Heart left ventricle (tissue), 16 donors: ENCODE measurements at regions not wholly inside any gene's neighbourhood (a gene's known extent, or its start where the extent isn't known, plus 50 kb on each side); places are given as distances from the start of the nearest gene placed in this dataset.
A peak's percentile ranks its signal among the peaks of the same experiment; 100 is the strongest.

Experiments used
- ATAC-seq, 4 donors: fragments of 200-7000 bp; cut with Tn5 transposase; one replicate each; pipeline ENCODE4 v1.9.1; 2020 to 2022; ENCODE audit warnings: moderate library complexity in 4 of 4, mild to moderate bottlenecking in 3 of 4, moderate number of reproducible peaks in 1 of 4
- DNase-seq, 5 donors: peaks; one replicate each; pipeline ENCODE4 v3.0.0-alpha.2; 2020
- H3K27ac ChIP-seq, 12 donors: fragments of 200-600 bp; sonication (generic) in 4 of 12; one replicate each; pipeline versions ENCODE4 v1.5.0 to v1.8.0; 2016 to 2022; ENCODE audit warnings: mild to moderate bottlenecking in 2 of 12
- H3K27me3 ChIP-seq, 9 donors: fragments of 200-600 bp; sonication (generic) in 2 of 9; one replicate each; pipeline versions ENCODE4 v1.5.1 to v1.8.0; 2016 to 2022; ENCODE audit warnings: mild to moderate bottlenecking in 3 of 9
- H3K36me3 ChIP-seq, 9 donors: fragments of 200-600 bp; sonication (generic) in 2 of 9; one replicate each; pipeline versions ENCODE4 v1.5.0 to v1.8.0; 2018 to 2022; ENCODE audit warnings: mild to moderate bottlenecking in 2 of 9
- H3K4me1 ChIP-seq, 12 donors: fragments of 200-600 bp; sonication (generic) in 4 of 12; one replicate each; pipeline versions ENCODE4 v1.5.0 to v1.8.0; 2016 to 2022; ENCODE audit warnings: mild to moderate bottlenecking in 3 of 12
- H3K4me3 ChIP-seq, 12 donors: fragments of 200-600 bp; sonication (generic) in 4 of 12; one replicate each; pipeline versions ENCODE4 v1.5.0 to v1.8.0; 2017 to 2022; ENCODE audit warnings: mild to moderate bottlenecking in 9 of 12, moderate library complexity in 4 of 12
- H3K9me3 ChIP-seq, 12 donors: fragments of 200-600 bp; sonication (generic) in 4 of 12; one replicate each; pipeline versions ENCODE4 v1.5.0 to v1.8.0; 2016 to 2022; ENCODE audit warnings: mild to moderate bottlenecking in 1 of 12
- CTCF ChIP-seq, 12 donors: fragments of 200-600 bp; sonication (generic) in 4 of 12; IDR thresholded peaks; one replicate each; pipeline versions ENCODE4 v1.5.0 to v1.8.0; 2018 to 2022; ENCODE audit warnings: antibody characterized with exemption in 12 of 12, mild to moderate bottlenecking in 5 of 12
- POLR2A ChIP-seq, 2 donors: fragments of 450-650 bp; IDR thresholded peaks; one replicate each; pipeline ENCODE4 v1.6.1; 2017; ENCODE audit warnings: antibody characterized with exemption in 2 of 2, mild to moderate bottlenecking in 2 of 2, moderate library complexity in 2 of 2
- WGBS, 4 donors: extraction: QIAGEN DNeasy Blood & Tissue Kit in 2 of 4; methylation state at CpG; one replicate each; pipeline versions ENCODE4 v1.1.5 to v1.1.7; 2013 to 2018; 5-methylcytosine and 5-hydroxymethylcytosine counted together
- intact Hi-C, 10 donors: fragments of 100-400 bp; cut with DNase I; formaldehyde crosslinking; loops; one replicate each; pipeline versions ENCODE4 v1.11.1 to v1.14.2; 2022
- donor health status: ischemic (EF 13 %, LVEDD 7.1; RV severe dilation, severe dysfunction).
- donor health status: healthy with polysubstance abuse.
- donor health status: DM: no; HTN: yes; CAD: no.
- donor health status: DM: no; HTN: no; CAD: no.
- donor health status: ischemic (EF 25% LVEDD 6.9; RV normal size, moderate dysfunction).
- donor health status: ischemic (EF 25% LVEDD 5.7; RV mildly dilated, moderate dysfunction).
- donor health status: healthy.
- donor health status: DM: yes; HTN: yes; CAD: no.
- donor health status: ischemic (EF 35%, LVEDD 5.7; RV mildly dilated, moderate dysfunction).
- donor health status: nonischemic (EF 11% LVEDD 7.7; RV severe dilation, severe dysfunction).
- donor health status: DM: yes; HTN: yes; CAD: no.
- donor health status: PGD.
- donor health status: ischemic (EF 29% LVEDD 5.4; RV normal size, mild dysfunction).
- donor health status: nonischemic (EF 23%, LVEDD 6.1; RV moderate dilation, normal function).

- 84 to 91% (median 87%) methylated on average over 4 of the region's 4 CpGs for WGBS, 4 donors
- no peak for ATAC-seq
- peak in 2 of 5 donors; percentile 24 to 32 for DNase-seq
- Histone ChIP-seq H3K27ac (no peak overlapping the region), H3K4me3 (no peak overlapping the region), H3K9me3 (no peaks in the 10 kb centered on the region), H3K4me1 (no peaks in the 10 kb centered on the region), H3K27me3 (no peaks in the 10 kb centered on the region), H3K36me3 (no peaks in the 10 kb centered on the region)
- intact Hi-C loops, result no loop called here
- TF ChIP-seq CTCF (IDR thresholded peaks at IDR 0.05), result no peak
- no peak for TF ChIP-seq POLR2A (IDR thresholded peaks at IDR 0.05)
Measured at GRCh38 chr13:64164435-64164834, 2748.8 kb upstream of the PCDH20 start.

- no peak overlapping the region for H3K4me3 ChIP-seq
- no peak for ATAC-seq
- intact Hi-C loops, result no loop called here
- H3K9me3 ChIP-seq, result no peaks in the 10 kb centered on the region
- TF ChIP-seq CTCF (IDR thresholded peaks at IDR 0.05), result no peak
- no peak for TF ChIP-seq POLR2A (IDR thresholded peaks at IDR 0.05)
- no peak overlapping the region for H3K27ac ChIP-seq
- H3K27me3 ChIP-seq, result no peaks in the 10 kb centered on the region
- no peaks in the 10 kb centered on the region for H3K4me1 ChIP-seq
- H3K36me3 ChIP-seq, result no peaks in the 10 kb centered on the region
- no peak for DNase-seq
Measured at GRCh38 chr13:64160479-64160878, 2744.8 kb upstream of the PCDH20 start.

- Histone ChIP-seq H3K36me3 (no peaks in the 10 kb centered on the region), H3K27me3 (no peaks in the 10 kb centered on the region), H3K4me1 (no peaks in the 10 kb centered on the region), H3K4me3 (no peak overlapping the region), H3K9me3 (no peaks in the 10 kb centered on the region), H3K27ac (no peak overlapping the region)
- intact Hi-C loops, result no loop called here
- DNase-seq (no peak), ATAC-seq (no peak)
- TF ChIP-seq POLR2A (IDR thresholded peaks at IDR 0.05) (no peak), CTCF (IDR thresholded peaks at IDR 0.05) (no peak)
- 39 to 65% (median 52%) methylated on average over 3 of the region's 3 CpGs for WGBS, 4 donors
Measured at GRCh38 chr13:64158908-64159307, 2743.3 kb upstream of the PCDH20 start.

GRCh38 chr13:64154514-64154913, 2738.9 kb upstream of the PCDH20 start:
- Histone ChIP-seq H3K36me3 (no peaks in the 10 kb centered on the region), H3K4me1 (no peaks in the 10 kb centered on the region), H3K9me3 (peaks cover 0 to 12% (median 0%) of the 10 kb centered on the region in 12 donors), H3K4me3 (no peak overlapping the region), H3K27ac (no peak overlapping the region), H3K27me3 (no peaks in the 10 kb centered on the region)
- DNase-seq (no peak), ATAC-seq (no peak)
- no peak for TF ChIP-seq POLR2A (IDR thresholded peaks at IDR 0.05)
- TF ChIP-seq CTCF (IDR thresholded peaks at IDR 0.05), result peak in 2 of 12 donors; percentile 10
- intact Hi-C loops, result no loop called here
- WGBS, 4 donors, result 76 to 91% (median 79%) methylated on average over 1 of the region's 1 CpG
